Activated T-cell treated with anti-CD3 and anti-CD28 coated beads for 4 hours (primary cell): ENCODE measurements at regions not wholly inside any gene's neighbourhood (a gene's known extent, or its start where the extent isn't known, plus 50 kb on each side); places are given as distances from the start of the nearest gene placed in this dataset.

ENCODE experiments used
- DNase-seq: peaks from one replicate; pipeline ENCODE4 v3.0.0-alpha.2; 2020

- no peak for DNase-seq
These were observed 191.2 kb upstream of the TCF21 start for GRCh38 chr6:133697666-133698065.

- DNase-seq, result no peak
These were observed 190.6 kb upstream of the TCF21 start for GRCh38 chr6:133698272-133698671.

- DNase-seq, result no peak
These were observed 189.1 kb upstream of the TCF21 start for GRCh38 chr6:133699741-133700385.

- DNase-seq, result no peak
These were observed 187.1 kb upstream of the TCF21 start for GRCh38 chr6:133701633-133702331.

GRCh38 chr6:133704371-133704770 lies 184.5 kb upstream of the TCF21 start:
- DNase-seq, result no peak

GRCh38 chr6:133705066-133705465 lies 183.8 kb upstream of the TCF21 start:
- DNase-seq, result no peak

- DNase-seq, result no peak
These were observed 183.2 kb upstream of the TCF21 start for GRCh38 chr6:133705731-133706130.

GRCh38 chr6:133707456-133707855 lies 181.5 kb upstream of the TCF21 start:
- DNase-seq, result no peak

- no peak for DNase-seq
These were observed 178.1 kb upstream of the TCF21 start for GRCh38 chr6:133710826-133711225.

- no peak for DNase-seq
These were observed 173.6 kb upstream of the TCF21 start for GRCh38 chr6:133715270-133715669.

- no peak for DNase-seq
These were observed 164.2 kb upstream of the TCF21 start for GRCh38 chr6:133724726-133725125.

- DNase-seq, result no peak
These were observed 162.7 kb upstream of the TCF21 start for GRCh38 chr6:133726188-133726587.

- no peak for DNase-seq
These were observed 158.0 kb upstream of the TCF21 start for GRCh38 chr6:133730881-133731280.

GRCh38 chr6:133740218-133740617 lies 148.7 kb upstream of the TCF21 start:
- no peak for DNase-seq

- no peak for DNase-seq
These were observed 148.1 kb upstream of the TCF21 start for GRCh38 chr6:133740816-133741215.

GRCh38 chr6:133741375-133741861 lies 147.5 kb upstream of the TCF21 start:
- DNase-seq, result no peak

GRCh38 chr6:133743621-133744020 lies 145.3 kb upstream of the TCF21 start:
- DNase-seq, result no peak

GRCh38 chr6:133746417-133746770 lies 142.5 kb upstream of the TCF21 start:
- no peak for DNase-seq

GRCh38 chr6:133748628-133749027 lies 140.3 kb upstream of the TCF21 start:
- no peak for DNase-seq

GRCh38 chr6:133749427-133749826 lies 139.5 kb upstream of the TCF21 start:
- DNase-seq, result no peak

GRCh38 chr6:133752129-133752528 lies 136.8 kb upstream of the TCF21 start:
- no peak for DNase-seq

GRCh38 chr6:133753756-133754155 lies 135.2 kb upstream of the TCF21 start:
- no peak for DNase-seq

GRCh38 chr6:133754298-133754697 lies 134.6 kb upstream of the TCF21 start:
- no peak for DNase-seq

- DNase-seq, result no peak
These were observed 132.7 kb upstream of the TCF21 start for GRCh38 chr6:133756078-133756695.
